HepG2 (cell line): ENCODE measurements at regions not wholly inside any gene's neighbourhood (a gene's known extent, or its start where the extent isn't known, plus 50 kb on each side); places are given as distances from the start of the nearest gene placed in this dataset.

Experiments
- MXD1 ChIP-seq: sonication (generic); formaldehyde crosslinking; IDR thresholded peaks from 2 replicates; pipeline ENCODE4 v1.4.0; 2020; ENCODE audit warnings: mild to moderate bottlenecking, missing genetic modification reagents
- NCOA1 ChIP-seq: sonication (generic); formaldehyde crosslinking; IDR thresholded peaks from 2 replicates; pipeline ENCODE4 v1.9.0; 2021; ENCODE audit warnings: missing genetic modification reagents
- RAD21 ChIP-seq: fragments of 450-650 bp; formaldehyde crosslinking; IDR thresholded peaks from 2 replicates; pipeline ENCODE4 v1.5.0; 2020; ENCODE audit warnings: mild to moderate bottlenecking
- ZKSCAN1 ChIP-seq: fragments of 150-350 bp; IDR thresholded peaks from 2 replicates; pipeline ENCODE4 v1.6.1; 2014; ENCODE audit warnings: low read length
- ZNF766 ChIP-seq: sonication (generic); formaldehyde crosslinking; IDR thresholded peaks from 2 replicates; pipeline ENCODE4 v1.5.0; 2020; ENCODE audit warnings: missing genetic modification reagents, borderline replicate concordance

- TF ChIP-seq NCOA1 (CRISPR knock-in tag) (no peak), MXD1 (CRISPR knock-in tag) (no peak), ZNF766 (CRISPR knock-in tag) (no peak), ZKSCAN1 (no peak), RAD21 (CRISPR knock-in tag) (no peak)
These were observed 101.9 kb downstream of the CT47B1 start for GRCh38 chrX:120773801-120774200.
